NCI-H2227 (cell line): ENCODE measurements at regions not wholly inside any gene's neighbourhood (a gene's known extent, or its start where the extent isn't known, plus 50 kb on each side); places are given as distances from the start of the nearest gene placed in this dataset.
"Not testable (repeated sequence)": the region's sequence is repeated elsewhere in the genome, so short reads cannot be mapped to it uniquely, and the experiment has no call there.

Experiments
- DNase-seq: peaks from one replicate; lab custom pipeline; 2025; ENCODE audit not compliant: unreplicated experiment; lab: John Stamatoyannopoulos, UW

GRCh38 chr9:109653470-109653869 lies 126.5 kb upstream of the PALM2AKAP2 start:
- DNase-seq = no peak

DNA sequence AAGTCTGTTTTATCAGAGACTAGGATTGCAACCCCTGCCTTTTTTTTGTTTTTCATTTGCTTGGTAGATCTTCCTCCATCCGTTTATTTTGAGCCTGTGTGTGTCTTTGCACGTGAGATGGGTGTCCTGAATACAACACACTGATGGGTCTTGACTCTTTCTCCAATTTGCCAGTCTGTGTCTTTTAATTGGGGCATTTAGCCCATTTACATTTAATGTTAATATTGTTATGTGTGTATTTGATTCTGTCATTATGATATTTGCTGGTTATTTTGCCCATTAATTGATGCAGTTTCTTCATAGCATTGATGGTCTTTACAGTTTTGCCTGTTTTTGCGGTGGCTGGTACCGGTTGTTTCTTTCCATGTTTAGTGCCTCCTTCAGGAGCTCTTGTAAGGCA lies 116.0 kb upstream of the PALM2AKAP2 start:
- not testable (repeated sequence) for DNase-seq

- not testable (repeated sequence) for DNase-seq
Measured at GRCh38 chr9:109665736-109666135, 114.3 kb upstream of the PALM2AKAP2 start.

GRCh38 chr9:109681301-109681700 lies 98.7 kb upstream of the PALM2AKAP2 start:
- no peak for DNase-seq

GRCh38 chr9:109682227-109682626 lies 97.8 kb upstream of the PALM2AKAP2 start:
- DNase-seq = no peak

GRCh38 chr9:109683521-109683920 lies 96.5 kb upstream of the PALM2AKAP2 start:
- no peak for DNase-seq

DNA sequence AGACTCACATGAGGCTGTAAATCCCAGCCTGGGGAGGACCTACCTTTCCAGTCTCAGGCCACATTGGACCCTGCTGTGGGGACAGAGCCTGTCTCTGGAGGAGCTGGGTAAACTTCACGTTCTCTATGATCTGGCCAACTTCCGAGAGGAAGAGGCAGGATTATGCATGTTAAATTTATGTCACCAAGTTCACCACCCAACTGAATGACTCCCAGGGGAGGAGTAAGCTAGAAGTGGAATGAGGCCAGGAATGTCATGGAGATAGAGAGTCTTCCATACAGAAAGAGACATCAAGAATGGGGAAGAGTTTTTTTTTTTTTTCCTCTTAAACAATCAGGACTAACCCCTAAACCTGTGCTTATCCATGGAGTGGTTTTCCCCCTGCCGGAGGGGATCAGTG lies 90.3 kb upstream of the PALM2AKAP2 start:
- DNase-seq = no peak

DNA sequence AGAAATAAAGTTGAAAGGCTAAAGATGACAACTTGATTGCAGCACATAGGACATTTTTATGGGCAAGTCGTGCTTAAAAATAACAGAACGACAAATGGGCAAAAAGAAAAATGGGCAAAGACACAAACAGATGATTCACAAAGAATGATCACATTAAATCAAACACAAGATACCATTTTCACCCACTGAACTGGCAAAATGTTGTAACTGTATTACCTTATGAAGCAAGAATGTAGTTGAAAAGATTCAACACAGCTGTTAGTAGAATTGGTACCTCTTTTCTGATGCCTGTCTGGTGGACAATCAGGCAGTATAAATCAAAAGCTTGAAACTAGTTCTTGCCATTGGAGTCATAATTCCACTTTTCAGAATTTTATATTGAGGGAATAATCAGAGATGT lies 81.0 kb upstream of the PALM2AKAP2 start:
- no peak for DNase-seq

- no peak for DNase-seq
Measured at GRCh38 chr9:109704546-109704945, 75.5 kb upstream of the PALM2AKAP2 start.

DNA sequence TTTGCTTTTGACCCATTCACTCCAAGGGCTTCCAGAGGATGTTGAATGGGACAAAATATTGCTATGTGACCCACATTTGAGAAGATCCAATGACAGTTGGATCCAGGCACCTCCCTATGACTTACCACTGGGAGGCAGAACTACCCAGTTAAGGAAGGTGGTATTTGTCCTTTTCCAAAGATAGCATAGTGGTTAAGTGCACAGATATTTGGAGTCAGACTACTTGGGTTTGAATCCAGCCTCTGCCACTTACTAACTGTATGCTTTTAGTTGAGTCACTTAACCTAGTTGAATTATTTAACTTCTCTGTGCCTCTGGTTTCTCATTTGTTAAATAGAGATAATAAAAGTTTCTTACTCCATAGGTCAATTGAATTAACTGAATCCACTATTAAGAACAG lies 74.5 kb upstream of the PALM2AKAP2 start:
- DNase-seq = no peak

GRCh38 chr9:109707355-109707754 lies 72.6 kb upstream of the PALM2AKAP2 start:
- DNase-seq = no peak

DNA sequence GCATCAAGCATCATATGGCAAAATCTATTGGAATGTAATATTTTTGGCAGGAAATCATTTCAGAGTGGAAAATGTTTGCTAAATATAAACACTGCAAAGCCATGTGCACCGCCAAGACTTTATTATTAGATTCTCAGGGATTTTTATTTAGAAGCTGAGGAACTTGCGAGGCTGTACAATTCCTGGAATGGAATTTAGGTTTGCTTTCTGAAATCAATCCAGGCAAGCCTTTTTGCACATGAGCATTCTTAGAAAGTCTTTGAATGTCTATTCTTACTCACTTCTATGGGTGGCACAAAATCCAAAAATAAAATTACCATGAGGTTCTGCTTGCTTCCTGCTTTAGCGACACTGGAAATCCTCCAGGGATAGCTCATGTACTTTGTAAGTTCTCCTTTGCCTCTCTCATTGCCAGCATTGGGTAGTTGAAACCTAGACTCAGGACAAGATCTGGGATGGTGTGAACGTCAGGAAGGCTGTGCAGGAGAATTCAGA lies 71.5 kb upstream of the PALM2AKAP2 start:
- no peak for DNase-seq

GRCh38 chr9:109709866-109710265 lies 70.1 kb upstream of the PALM2AKAP2 start:
- no peak for DNase-seq

DNA sequence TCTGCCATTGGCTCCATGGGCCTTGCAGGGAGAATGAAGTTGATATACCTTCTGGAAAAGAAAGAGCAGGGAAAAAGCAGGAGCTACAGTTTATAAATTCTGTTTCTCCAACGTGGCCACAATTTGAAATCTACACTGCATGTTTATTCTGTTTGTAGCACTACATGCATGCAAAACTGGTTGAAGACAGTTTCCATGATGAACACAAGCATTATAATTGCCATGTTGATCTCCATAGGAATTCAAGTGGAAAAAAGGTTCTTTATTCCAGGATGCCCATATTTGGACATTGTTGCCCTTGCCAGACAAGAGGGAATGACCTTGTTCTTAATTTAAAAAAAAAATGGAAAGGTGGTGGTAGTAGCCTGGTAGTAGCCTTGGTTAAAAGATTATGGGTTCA lies 69.2 kb upstream of the PALM2AKAP2 start:
- DNase-seq = no peak

GRCh38 chr9:109715344-109715743 lies 64.7 kb upstream of the PALM2AKAP2 start:
- no peak for DNase-seq

DNA sequence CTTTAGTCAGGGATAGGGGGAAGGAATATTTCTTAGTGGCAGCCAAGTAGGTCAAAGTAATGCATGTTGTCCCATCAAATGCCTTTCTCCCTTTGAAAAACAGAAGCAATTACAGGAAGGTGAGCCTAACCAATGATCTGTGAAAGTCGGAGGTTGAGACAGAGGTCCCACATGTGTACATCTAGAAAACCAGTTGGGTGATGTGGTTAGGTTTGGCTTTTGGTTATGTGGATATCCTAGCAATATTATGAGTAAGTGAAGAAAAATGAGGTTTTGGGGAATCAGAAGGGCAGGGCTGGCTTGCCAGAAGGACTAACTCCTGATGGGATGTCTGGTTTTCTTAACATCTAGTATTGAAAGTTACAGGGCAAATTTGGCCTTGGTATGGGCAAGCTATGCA lies 63.4 kb upstream of the PALM2AKAP2 start:
- DNase-seq = no peak

- DNase-seq = no peak
Measured at GRCh38 chr9:109717342-109717741, 62.7 kb upstream of the PALM2AKAP2 start.

- no peak for DNase-seq
Measured at GRCh38 chr9:109718861-109719260, 61.1 kb upstream of the PALM2AKAP2 start.

DNA sequence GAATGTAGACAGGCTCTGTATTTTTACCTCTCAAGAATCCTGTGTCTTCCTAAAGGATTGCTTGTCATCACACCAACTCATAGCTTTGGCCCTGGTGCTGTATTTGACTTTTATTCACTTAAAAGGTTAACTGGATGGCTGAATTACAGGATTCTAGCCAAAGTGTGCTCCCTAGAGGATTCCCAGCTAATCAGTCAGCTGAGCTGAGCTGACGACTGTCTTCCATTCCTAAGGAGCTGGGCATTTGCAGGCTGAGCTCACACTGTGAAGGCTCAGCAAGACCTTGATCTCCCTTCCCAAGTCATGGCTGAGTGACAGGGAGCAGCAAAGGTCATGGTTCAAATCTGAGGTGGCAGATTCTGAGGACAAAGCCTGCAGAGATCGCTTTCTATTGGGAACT lies 59.0 kb upstream of the PALM2AKAP2 start:
- DNase-seq = no peak

- DNase-seq = no peak
Measured at GRCh38 chr9:109722007-109722406, 58.0 kb upstream of the PALM2AKAP2 start.

DNA sequence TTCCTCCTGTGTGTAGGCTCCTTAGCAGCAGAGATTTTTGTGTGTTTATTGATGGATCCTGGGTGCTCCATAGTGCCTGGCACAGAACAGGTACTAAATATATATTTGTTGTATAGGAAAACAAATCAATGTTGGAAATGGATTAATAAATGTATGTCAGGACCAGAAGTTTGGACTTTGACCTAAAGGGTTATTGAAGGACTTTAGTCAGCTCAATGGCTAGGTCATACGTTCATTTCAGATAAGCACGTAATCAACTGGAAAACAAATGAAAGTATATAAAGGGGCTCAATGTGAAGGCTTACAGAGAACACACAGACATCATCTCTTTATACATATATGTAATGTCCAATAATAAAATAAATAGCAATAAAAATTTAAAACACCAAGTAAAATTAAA lies 56.2 kb upstream of the PALM2AKAP2 start:
- no peak for DNase-seq

GRCh38 chr9:109725460-109725859 lies 54.5 kb upstream of the PALM2AKAP2 start:
- DNase-seq = no peak

GRCh38 chr9:109726119-109726518 lies 53.9 kb upstream of the PALM2AKAP2 start:
- DNase-seq = no peak
